PFSK-1 (cell line): ENCODE measurements at regions not wholly inside any gene's neighbourhood (a gene's known extent, or its start where the extent isn't known, plus 50 kb on each side); places are given as distances from the start of the nearest gene placed in this dataset.

ENCODE experiments used
- FOXP2 ChIP-seq: optimal IDR thresholded peaks from 2 replicates; pipeline ENCODE3; 2011; ENCODE audit warnings: borderline replicate concordance, control low read depth, inconsistent platforms; ENCODE audit not compliant: insufficient read depth; ENCODE audit errors: extremely low read length, extremely low read depth
- POLR2AphosphoS5 ChIP-seq: IDR thresholded peaks from 2 replicates; pipeline ENCODE4 v1.6.1; 2012; ENCODE audit warnings: low read depth, mild to moderate bottlenecking, control low read depth, low read length, moderate library complexity
- REST ChIP-seq, 2 experiments: IDR thresholded peaks; 2 replicates each; pipeline versions ENCODE4 v1.6.1 to v1.8.0; 2011 to 2012; ENCODE audit warnings: low read depth in 2 of 2, low read length in 2 of 2, control low read depth in 1 of 2, inconsistent platforms in 1 of 2, mild to moderate bottlenecking in 1 of 2, moderate library complexity in 1 of 2; ENCODE audit not compliant: insufficient read depth in 1 of 2
- SIN3A ChIP-seq: IDR thresholded peaks from 2 replicates; pipeline ENCODE4 v1.6.1; 2012; ENCODE audit warnings: mild to moderate bottlenecking, low read length, moderate library complexity, borderline replicate concordance; ENCODE audit not compliant: insufficient read depth
- TAF1 ChIP-seq: IDR thresholded peaks from 2 replicates; pipeline ENCODE4 v1.6.1; 2012; ENCODE audit warnings: low read length, control low read depth, borderline replicate concordance; ENCODE audit not compliant: insufficient read depth

- no peak for TF ChIP-seq TAF1
- TF ChIP-seq SIN3A, result no peak
- TF ChIP-seq REST (IDR thresholded peaks at IDR 0.05; ENCODE audit: insufficient read depth in 1 of 2, low read depth in 2 of 2, low read length in 2 of 2), result no peak; a peak in 1 of 4 replicates
- no peak for TF ChIP-seq FOXP2
- TF ChIP-seq POLR2AphosphoS5, result no peak
These were observed 508.5 kb downstream of the MID1IP1 start for GRCh38 chrX:39309721-39310152.

- TF ChIP-seq TAF1 (no peak), FOXP2 (no peak), POLR2AphosphoS5 (no peak), SIN3A (no peak), REST (IDR thresholded peaks at IDR 0.05; ENCODE audit: insufficient read depth in 1 of 2, low read depth in 2 of 2, low read length in 2 of 2) (no peak)
These were observed 509.6 kb downstream of the MID1IP1 start for GRCh38 chrX:39310891-39311290.

GRCh38 chrX:39311646-39312045, 510.4 kb downstream of the MID1IP1 start:
- no peak for TF ChIP-seq REST (IDR thresholded peaks at IDR 0.05; ENCODE audit: insufficient read depth in 1 of 2, low read depth in 2 of 2, low read length in 2 of 2)
- TF ChIP-seq POLR2AphosphoS5, result no peak
- no peak for TF ChIP-seq FOXP2
- no peak for TF ChIP-seq TAF1
- TF ChIP-seq SIN3A, result no peak

GRCh38 chrX:39313146-39313545, 511.9 kb downstream of the MID1IP1 start:
- TF ChIP-seq REST (IDR thresholded peaks at IDR 0.05; ENCODE audit: insufficient read depth in 1 of 2, low read depth in 2 of 2, low read length in 2 of 2), result no peak
- TF ChIP-seq TAF1, result no peak
- TF ChIP-seq SIN3A, result no peak
- TF ChIP-seq POLR2AphosphoS5, result no peak
- no peak for TF ChIP-seq FOXP2
